ENCODE measurements at regions not wholly inside any gene's neighbourhood (a gene's known extent, or its start where the extent isn't known, plus 50 kb on each side); places are given as distances from the start of the nearest gene placed in this dataset.

- in situ Hi-C loops (cut with MboI) (no loop called here), intact Hi-C loops (cut with micrococcal nuclease) (no loop called here)
- CTCF ChIA-PET (ENCODE audit: low intra/inter-chr PET ratio), result no interaction called here
- Histone ChIP-seq H4K20me1 (replicated peaks; ENCODE audit: control insufficient read depth, insufficient read depth, low read length) (no peaks in the 10 kb centered on the region), H3K9ac (ENCODE audit: insufficient read depth in 1 of 2, low read depth in 2 of 2, low read length in 2 of 2) (no peak overlapping the region), H3K4me2 (ENCODE audit: insufficient read depth, low read length) (no peak overlapping the region), H3K27ac (ENCODE audit: extremely low read depth, low read depth, low read length) (no peak overlapping the region), H3K79me2 (ENCODE audit: control insufficient read depth, insufficient read depth, low read length) (no peaks in the 10 kb centered on the region), H3K4me3 (no peak overlapping the region), H3K27me3 (ENCODE audit: control insufficient read depth in 2 of 2, insufficient read depth in 2 of 2, low read length in 2 of 2) (peaks cover 31 to 44% of the 10 kb centered on the region in 2 experiments), H3K9me1 (ENCODE audit: control insufficient read depth, insufficient read depth, low read length) (no peaks in the 10 kb centered on the region), H3K36me3 (ENCODE audit: control insufficient read depth, insufficient read depth, low read length) (no peaks in the 10 kb centered on the region), H3K9me3 (replicated peaks; ENCODE audit: control insufficient read depth, insufficient read depth, low read depth, low read length) (no peaks in the 10 kb centered on the region), H3K4me1 (replicated peaks in 1 of 2; ENCODE audit: control insufficient read depth in 2 of 2, insufficient read depth in 2 of 2, low read length in 2 of 2) (no peaks in the 10 kb centered on the region), H2AFZ (ENCODE audit: low read depth, low read length) (no peak overlapping the region)
- POLR2A ChIA-PET, result interaction anchor here (0.6 to 4.2 kb wide), 6 partner anchors 9 to 305 kb away, joined by 3 to 21 read pairs (median 4); no protein-coding TSS in a partner anchor
- ATAC-seq, result no peak
- 0% methylated on average over 1 of the region's 1 CpG for WGBS (ENCODE audit: insufficient coverage, low coverage, missing lambda C conversion rate)
- no peak for FAIRE-seq
- DNase-seq (ENCODE audit: extremely low read depth in 1 of 4, low spot score in 3 of 4), result no peak
- TF ChIP-seq HNRNPH1 (optimal IDR thresholded peaks at IDR 0.05; ENCODE audit: low read depth, low read length), result no peak
- no peak for TF ChIP-seq PHF8 (IDR thresholded peaks at IDR 0.05; ENCODE audit: borderline replicate concordance, low read length)
- TF ChIP-seq FUS (optimal IDR thresholded peaks at IDR 0.05; ENCODE audit: low read depth, low read length), result no peak
- TF ChIP-seq GATAD2A (IDR thresholded peaks at IDR 0.05), result no peak
- no peak for TF ChIP-seq TBL1XR1 (IDR thresholded peaks at IDR 0.05; ENCODE audit: low read length in 2 of 2)
- TF ChIP-seq ZNF589 (CRISPR knock-in tag; IDR thresholded peaks at IDR 0.05; ENCODE audit: low read depth), result no peak
- TF ChIP-seq NR3C1 (CRISPR knock-in tag; IDR thresholded peaks at IDR 0.05), result no peak
- no peak for TF ChIP-seq HOXB6 (CRISPR knock-in tag; IDR thresholded peaks at IDR 0.05; ENCODE audit: borderline replicate concordance)
- no peak for TF ChIP-seq TSHZ1 (CRISPR knock-in tag; IDR thresholded peaks at IDR 0.05)
- no peak for TF ChIP-seq HBP1 (CRISPR knock-in tag; IDR thresholded peaks at IDR 0.05)
- no peak for TF ChIP-seq NONO (IDR thresholded peaks at IDR 0.05; ENCODE audit: low read depth in 2 of 2, low read length in 1 of 2)
- TF ChIP-seq RNF219 (CRISPR knock-in tag; IDR thresholded peaks at IDR 0.05), result no peak
- no peak for TF ChIP-seq POLR2AphosphoS2 (IDR thresholded peaks at IDR 0.05; ENCODE audit: low read length)
- no peak for TF ChIP-seq TRIM28 (IDR thresholded peaks at IDR 0.05)
- TF ChIP-seq EP300 (IDR thresholded peaks at IDR 0.05; ENCODE audit: low read length), result no peak
- no peak for TF ChIP-seq SLC30A9 (CRISPR knock-in tag; IDR thresholded peaks at IDR 0.05)
- TF ChIP-seq USF2 (CRISPR knock-in tag; IDR thresholded peaks at IDR 0.05), result no peak
- no TSS peak for BruUV-seq (replicated peaks)
Measured at GRCh38 chr22:22387386-22387736, 121.2 kb downstream of the ZNF280B start.
